NB4 (cell line): ENCODE measurements at regions not wholly inside any gene's neighbourhood (a gene's known extent, or its start where the extent isn't known, plus 50 kb on each side); places are given as distances from the start of the nearest gene placed in this dataset.

Experiments
- CTCF ChIP-seq: IDR thresholded peaks from one replicate; pipeline ENCODE4 v1.5.1; 2012; ENCODE audit warnings: low read depth, low read length
- POLR2A ChIP-seq: IDR thresholded peaks from 2 replicates; pipeline ENCODE4 v1.6.1; 2011; ENCODE audit warnings: mild to moderate bottlenecking; ENCODE audit not compliant: insufficient read length; ENCODE audit errors: extremely low read depth

DNA sequence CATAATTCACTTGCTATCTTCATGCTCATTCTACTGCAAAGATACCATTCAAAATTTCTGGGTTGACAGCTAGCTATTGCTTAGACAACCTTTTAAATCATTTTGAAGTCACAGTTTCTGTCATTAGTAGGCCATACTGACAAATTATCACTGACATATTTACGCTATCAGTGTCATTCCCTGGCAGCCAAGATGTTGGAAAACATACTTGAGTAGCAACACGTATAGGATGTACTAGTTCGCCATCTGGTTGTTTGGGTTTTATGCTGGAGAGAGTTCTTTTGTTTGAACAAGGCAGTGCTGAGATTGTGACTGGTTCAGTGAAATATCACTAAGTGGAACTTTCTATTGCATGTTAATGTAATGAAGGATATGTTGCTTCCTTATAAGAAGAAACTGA lies 621.9 kb downstream of the DTWD2 start:
- TF ChIP-seq CTCF (no peak), POLR2A (no peak)
